ENCODE measurements at regions not wholly inside any gene's neighbourhood (a gene's known extent, or its start where the extent isn't known, plus 50 kb on each side); places are given as distances from the start of the nearest gene placed in this dataset.

DNA sequence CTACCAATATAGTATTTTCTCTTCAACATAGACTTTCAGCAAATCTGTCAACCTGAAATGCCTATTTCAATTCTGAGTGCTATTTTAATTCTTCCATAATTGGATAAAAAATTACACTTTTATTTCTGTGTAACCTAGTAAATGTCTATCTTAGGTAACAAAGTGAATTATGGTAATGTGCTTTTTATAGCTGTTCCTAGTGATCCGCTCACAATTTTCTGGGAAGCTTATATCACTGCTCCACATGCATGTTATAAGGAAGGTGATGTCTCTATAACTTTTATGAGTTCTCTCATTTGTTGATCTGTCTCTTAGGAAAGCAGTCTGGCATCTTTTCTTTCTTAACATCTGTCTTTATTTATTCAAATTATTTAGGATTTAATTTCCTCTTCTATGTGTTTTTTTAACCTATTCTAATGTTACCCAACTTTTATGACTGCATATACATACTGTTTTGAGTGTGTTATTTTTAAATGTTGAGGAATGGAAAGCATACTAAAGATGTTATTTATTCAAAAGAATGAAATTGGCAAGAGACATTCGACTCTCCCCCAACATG is 777.1 kb upstream of the MDGA2 start:
- Histone ChIP-seq H3K9ac (ENCODE audit: control insufficient read depth, extremely low read depth, insufficient read depth, low read length) (no peak overlapping the region), H3K9me1 (ENCODE audit: control insufficient read depth, extremely low read depth, insufficient read depth, low read length) (no peaks in the 10 kb centered on the region), H4K20me1 (ENCODE audit: control insufficient read depth, extremely low read depth, insufficient read depth, low read length) (no peaks in the 10 kb centered on the region), H2AFZ (ENCODE audit: control insufficient read depth, low read length) (no peak overlapping the region), H3K36me3 (ENCODE audit: control insufficient read depth in 2 of 2, extremely low read depth in 1 of 2, insufficient read depth in 2 of 2, low read length in 2 of 2) (no peaks in the 10 kb centered on the region), H3K4me1 (ENCODE audit: control insufficient read depth, extremely low read depth, insufficient read depth, low read length) (no peaks in the 10 kb centered on the region), H3K4me3 (ENCODE audit: control insufficient read depth in 2 of 3, extremely low read depth in 1 of 3, insufficient read depth in 2 of 3, low read depth in 1 of 3, low read length in 3 of 3) (no peak overlapping the region), H3K9me3 (ENCODE audit: control insufficient read depth, low read depth, low read length) (no peaks in the 10 kb centered on the region), H3K27me3 (ENCODE audit: control insufficient read depth, extremely low read depth, insufficient read depth, low read length) (no peaks in the 10 kb centered on the region), H3K4me2 (ENCODE audit: control insufficient read depth, extremely low read depth, insufficient read depth, low read depth, low read length) (no peak overlapping the region), H3K79me2 (ENCODE audit: control insufficient read depth, insufficient read depth, low read length) (no peaks in the 10 kb centered on the region), H3K27ac (ENCODE audit: control insufficient read depth, insufficient read depth, low read length) (no peak overlapping the region)
- dilution Hi-C loops (cut with MboI; ENCODE audit: extremely low pct_ligation_motif_present, low sequenced_read_pairs) = no loop called here
- TF ChIP-seq, protein P1, sequence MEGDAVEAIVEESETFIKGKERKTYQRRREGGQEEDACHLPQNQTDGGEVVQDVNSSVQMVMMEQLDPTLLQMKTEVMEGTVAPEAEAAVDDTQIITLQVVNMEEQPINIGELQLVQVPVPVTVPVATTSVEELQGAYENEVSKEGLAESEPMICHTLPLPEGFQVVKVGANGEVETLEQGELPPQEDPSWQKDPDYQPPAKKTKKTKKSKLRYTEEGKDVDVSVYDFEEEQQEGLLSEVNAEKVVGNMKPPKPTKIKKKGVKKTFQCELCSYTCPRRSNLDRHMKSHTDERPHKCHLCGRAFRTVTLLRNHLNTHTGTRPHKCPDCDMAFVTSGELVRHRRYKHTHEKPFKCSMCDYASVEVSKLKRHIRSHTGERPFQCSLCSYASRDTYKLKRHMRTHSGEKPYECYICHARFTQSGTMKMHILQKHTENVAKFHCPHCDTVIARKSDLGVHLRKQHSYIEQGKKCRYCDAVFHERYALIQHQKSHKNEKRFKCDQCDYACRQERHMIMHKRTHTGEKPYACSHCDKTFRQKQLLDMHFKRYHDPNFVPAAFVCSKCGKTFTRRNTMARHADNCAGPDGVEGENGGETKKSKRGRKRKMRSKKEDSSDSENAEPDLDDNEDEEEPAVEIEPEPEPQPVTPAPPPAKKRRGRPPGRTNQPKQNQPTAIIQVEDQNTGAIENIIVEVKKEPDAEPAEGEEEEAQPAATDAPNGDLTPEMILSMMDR (optimal IDR thresholded peaks at IDR 0.05 in 1 of 3, IDR thresholded peaks at IDR 0.05 in 1 of 3, conservative IDR thresholded peaks at IDR 0.05 in 1 of 3; ENCODE audit: extremely low read depth in 1 of 3, insufficient read depth in 2 of 3, low read length in 3 of 3) = no peak
- TF ChIP-seq EZH2 (IDR thresholded peaks at IDR 0.05; ENCODE audit: low read length) = no peak
- DNase-seq (ENCODE audit: low read depth, low spot score) (no peak), FAIRE-seq (no peak)

DNA sequence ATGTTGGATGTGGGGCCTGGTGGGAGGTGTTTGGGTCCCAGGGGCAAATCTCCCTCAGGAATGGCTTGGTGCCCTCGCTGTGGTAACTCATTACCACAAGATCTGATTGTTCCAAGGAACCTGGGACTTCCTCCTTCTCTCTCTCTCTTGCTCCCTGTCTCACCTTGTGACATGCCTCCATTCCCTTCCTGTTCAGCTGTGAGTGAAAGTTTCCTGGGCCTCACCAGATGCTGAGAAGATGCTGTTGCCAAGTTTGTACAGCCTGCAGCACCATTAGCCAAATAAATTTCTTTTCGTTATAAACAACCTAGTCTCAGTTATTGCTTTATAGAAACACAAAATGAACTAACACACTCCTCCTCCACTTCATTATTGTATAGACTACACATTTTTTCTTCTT is 759.8 kb upstream of the MDGA2 start:
- H3K4me3 ChIP-seq (ENCODE audit: control insufficient read depth in 2 of 3, extremely low read depth in 1 of 3, insufficient read depth in 2 of 3, low read depth in 1 of 3, low read length in 3 of 3) = no peak overlapping the region
- no peaks in the 10 kb centered on the region for H3K79me2 ChIP-seq (ENCODE audit: control insufficient read depth, insufficient read depth, low read length)
- no peaks in the 10 kb centered on the region for H3K4me1 ChIP-seq (ENCODE audit: control insufficient read depth, extremely low read depth, insufficient read depth, low read length)
- no peak overlapping the region for H3K27ac ChIP-seq (ENCODE audit: control insufficient read depth, insufficient read depth, low read length)
- TF ChIP-seq, protein P1 (optimal IDR thresholded peaks at IDR 0.05 in 1 of 3, IDR thresholded peaks at IDR 0.05 in 1 of 3, conservative IDR thresholded peaks at IDR 0.05 in 1 of 3; ENCODE audit: extremely low read depth in 1 of 3, insufficient read depth in 2 of 3, low read length in 3 of 3) = no peak
- no peak for TF ChIP-seq EZH2 (IDR thresholded peaks at IDR 0.05; ENCODE audit: low read length)
- peaks cover 4% of the 10 kb centered on the region for H3K9me3 ChIP-seq (ENCODE audit: control insufficient read depth, low read depth, low read length)
- H3K36me3 ChIP-seq (ENCODE audit: control insufficient read depth in 2 of 2, extremely low read depth in 1 of 2, insufficient read depth in 2 of 2, low read length in 2 of 2) = no peaks in the 10 kb centered on the region
- no peak overlapping the region for H3K4me2 ChIP-seq (ENCODE audit: control insufficient read depth, extremely low read depth, insufficient read depth, low read depth, low read length)
- DNase-seq (ENCODE audit: low read depth, low spot score) (no peak), FAIRE-seq (no peak)
- no peaks in the 10 kb centered on the region for H3K27me3 ChIP-seq (ENCODE audit: control insufficient read depth, extremely low read depth, insufficient read depth, low read length)
- H3K9ac ChIP-seq (ENCODE audit: control insufficient read depth, extremely low read depth, insufficient read depth, low read length) = no peak overlapping the region
- no peaks in the 10 kb centered on the region for H3K9me1 ChIP-seq (ENCODE audit: control insufficient read depth, extremely low read depth, insufficient read depth, low read length)
- H2AFZ ChIP-seq (ENCODE audit: control insufficient read depth, low read length) = no peak overlapping the region
- dilution Hi-C loops (cut with MboI; ENCODE audit: extremely low pct_ligation_motif_present, low sequenced_read_pairs) = no loop called here
- H4K20me1 ChIP-seq (ENCODE audit: control insufficient read depth, extremely low read depth, insufficient read depth, low read length) = no peaks in the 10 kb centered on the region
